BLaER1 treated with 17β-estradiol and CSF1 and Interleukin-3, amounts not matched to agents 10 nM and 100 nM (cell line): ENCODE measurements at regions not wholly inside any gene's neighbourhood (a gene's known extent, or its start where the extent isn't known, plus 50 kb on each side); places are given as distances from the start of the nearest gene placed in this dataset.
"Not testable (repeated sequence)": the region's sequence is repeated elsewhere in the genome, so short reads cannot be mapped to it uniquely, and the experiment has no call there.

Experiments
- H3K27ac ChIP-seq, 11 experiments: shearing (Covaris generic); formaldehyde crosslinking; 2 replicates each; pipeline ENCODE4 v1.8.1; 2022
- H3K27me3 ChIP-seq, 11 experiments: shearing (Covaris generic); formaldehyde crosslinking; 2 replicates each; pipeline ENCODE4 v1.8.1; 2022
- H3K36me3 ChIP-seq, 11 experiments: shearing (Covaris generic); formaldehyde crosslinking; 2 replicates each; pipeline ENCODE4 v1.8.1; 2022
- H3K4me1 ChIP-seq, 10 experiments: shearing (Covaris generic); formaldehyde crosslinking; 2 replicates each; pipeline ENCODE4 v1.8.1; 2022
- H3K4me2 ChIP-seq, 11 experiments: shearing (Covaris generic); formaldehyde crosslinking; 2 replicates each; pipeline ENCODE4 v1.8.1; 2022
- H3K4me3 ChIP-seq, 10 experiments: shearing (Covaris generic); formaldehyde crosslinking; 2 replicates each; pipeline ENCODE4 v1.8.1; 2022
- H3K9ac ChIP-seq, 11 experiments: shearing (Covaris generic); formaldehyde crosslinking; 2 replicates each; pipeline ENCODE4 v1.8.1; 2022
- H3K9me3 ChIP-seq, 11 experiments: shearing (Covaris generic); formaldehyde crosslinking; replicated peaks in 1 of 11; 2 replicates each; pipeline ENCODE4 v1.8.1; 2022
- H4K20me1 ChIP-seq, 11 experiments: shearing (Covaris generic); formaldehyde crosslinking; 2 replicates each; pipeline ENCODE4 v1.8.1; 2022
- Cebpa-rat ChIP-seq, 11 experiments: shearing (Covaris generic); IDR thresholded peaks; 2 replicates each; pipeline ENCODE4 v1.8.1; 2022

- no peak for TF ChIP-seq Cebpa-rat (IDR thresholded peaks at IDR 0.05)
- H3K4me1 ChIP-seq = no peaks in the 10 kb centered on the region
These were observed 518.7 kb downstream of the RWDD3 start for GRCh38 chr1:95752515-95753381.

GRCh38 chr1:95753382-95754016 is 519.5 kb downstream of the RWDD3 start:
- no peaks in the 10 kb centered on the region for H3K27me3 ChIP-seq
- no peaks in the 10 kb centered on the region for H4K20me1 ChIP-seq
- no peak overlapping the region for H3K27ac ChIP-seq
- H3K9ac ChIP-seq = no peak overlapping the region
- peaks cover 34 to 50% (median 40%) of the 10 kb centered on the region in 11 experiments for H3K9me3 ChIP-seq
- no peak for TF ChIP-seq Cebpa-rat (IDR thresholded peaks at IDR 0.05)
- no peak overlapping the region for H3K4me3 ChIP-seq
- H3K4me2 ChIP-seq = no peak overlapping the region
- no peaks in the 10 kb centered on the region for H3K4me1 ChIP-seq
- no peaks in the 10 kb centered on the region for H3K36me3 ChIP-seq

More at GRCh38 chr1:95752515-95753381, 518.7 kb downstream of the RWDD3 start:
- H4K20me1 ChIP-seq = no peaks in the 10 kb centered on the region
- H3K27ac ChIP-seq = no peak overlapping the region
- H3K36me3 ChIP-seq = no peaks in the 10 kb centered on the region
- no peak overlapping the region for H3K9ac ChIP-seq
- no peak overlapping the region for H3K4me3 ChIP-seq
- H3K27me3 ChIP-seq = no peaks in the 10 kb centered on the region
- H3K9me3 ChIP-seq = peaks cover 34 to 50% (median 40%) of the 10 kb centered on the region in 11 experiments
- no peak overlapping the region for H3K4me2 ChIP-seq

DNA sequence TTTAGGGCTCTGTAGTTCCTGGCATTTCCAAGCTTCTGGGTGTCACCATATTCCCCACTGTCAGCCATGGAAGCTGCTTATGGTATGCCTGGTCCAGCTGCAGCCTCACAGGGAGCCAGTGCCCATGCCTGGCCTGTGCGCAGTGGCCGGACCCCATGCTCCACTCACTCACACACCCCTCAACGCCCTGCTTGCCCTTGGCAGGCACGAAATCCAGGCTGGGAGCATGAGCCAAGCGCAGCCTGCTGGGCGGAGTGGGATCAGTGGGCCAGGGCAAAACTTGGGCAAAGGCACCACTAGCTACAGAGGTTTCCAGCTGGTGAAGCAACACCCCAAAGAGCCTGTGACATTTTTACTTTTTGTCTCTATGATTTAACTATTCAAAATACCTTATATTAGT is 520.4 kb downstream of the RWDD3 start:
- H3K27ac ChIP-seq = no peak overlapping the region
- no peak overlapping the region for H3K9ac ChIP-seq
- TF ChIP-seq Cebpa-rat (IDR thresholded peaks at IDR 0.05) = no peak
- no peaks in the 10 kb centered on the region for H3K36me3 ChIP-seq
- peaks cover 34 to 50% (median 40%) of the 10 kb centered on the region in 11 experiments for H3K9me3 ChIP-seq
- H3K27me3 ChIP-seq = no peaks in the 10 kb centered on the region
- no peak overlapping the region for H3K4me3 ChIP-seq
- no peak overlapping the region for H3K4me2 ChIP-seq
- no peaks in the 10 kb centered on the region for H3K4me1 ChIP-seq
- no peaks in the 10 kb centered on the region for H4K20me1 ChIP-seq

DNA sequence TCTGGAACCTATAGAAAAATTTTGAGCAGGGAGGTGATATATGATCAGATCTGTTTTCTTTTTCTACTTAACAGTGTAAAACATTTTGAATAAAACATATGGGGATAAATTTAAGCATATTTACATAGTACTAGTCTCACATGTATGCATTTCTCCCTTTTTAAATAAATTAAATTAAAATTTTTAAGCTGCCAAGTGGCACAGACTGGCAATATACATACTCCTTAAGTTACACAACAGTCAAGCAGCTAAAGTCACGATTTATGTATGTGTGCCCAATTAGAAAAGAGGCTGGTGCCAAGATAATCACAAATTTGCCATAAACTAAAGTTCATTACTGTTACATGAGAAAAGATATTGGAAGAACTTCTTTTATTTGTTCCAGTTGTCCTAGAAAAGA is 532.0 kb downstream of the RWDD3 start:
- TF ChIP-seq Cebpa-rat (IDR thresholded peaks at IDR 0.05) = no peak
- H4K20me1 ChIP-seq = no peaks in the 10 kb centered on the region
- H3K4me2 ChIP-seq = no peak overlapping the region
- H3K27ac ChIP-seq = no peak overlapping the region
- no peaks in the 10 kb centered on the region for H3K36me3 ChIP-seq
- peaks cover 6 to 17% (median 13%) of the 10 kb centered on the region in 11 experiments; a peak in 20 of 22 replicates for H3K9me3 ChIP-seq
- no peaks in the 10 kb centered on the region for H3K4me1 ChIP-seq
- no peak overlapping the region for H3K9ac ChIP-seq
- no peak overlapping the region for H3K4me3 ChIP-seq
- no peaks in the 10 kb centered on the region for H3K27me3 ChIP-seq

DNA sequence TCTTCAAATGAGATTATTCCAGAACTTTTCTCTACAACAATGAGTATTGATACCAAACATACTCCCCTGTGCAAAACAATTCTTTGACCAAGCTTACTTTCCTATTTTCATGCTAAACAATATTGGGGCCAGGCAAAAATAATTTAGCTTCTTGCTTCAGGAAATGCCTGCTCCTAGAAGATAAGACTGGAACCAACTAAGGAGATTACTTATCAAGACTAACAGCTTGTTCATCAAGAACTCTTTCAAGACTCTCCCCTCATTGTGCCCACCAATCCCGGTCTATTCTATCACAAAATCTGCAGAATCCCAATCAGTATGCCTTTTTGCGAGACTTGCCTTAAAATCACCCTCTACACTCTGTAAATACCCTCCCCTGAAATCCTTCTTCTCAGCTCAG is 536.6 kb downstream of the RWDD3 start:
- TF ChIP-seq Cebpa-rat (IDR thresholded peaks at IDR 0.05) = no peak
- Histone ChIP-seq H3K27ac (no peak overlapping the region), H4K20me1 (no peaks in the 10 kb centered on the region), H3K9ac (no peak overlapping the region), H3K4me2 (no peak overlapping the region), H3K4me3 (no peak overlapping the region), H3K36me3 (no peaks in the 10 kb centered on the region), H3K9me3 (no peaks in the 10 kb centered on the region), H3K4me1 (no peaks in the 10 kb centered on the region), H3K27me3 (no peaks in the 10 kb centered on the region)

- H3K4me2 ChIP-seq = no peak overlapping the region
- no peaks in the 10 kb centered on the region for H3K27me3 ChIP-seq
- H3K9me3 ChIP-seq = no peaks in the 10 kb centered on the region
- no peaks in the 10 kb centered on the region for H3K4me1 ChIP-seq
- no peak overlapping the region for H3K9ac ChIP-seq
- H3K36me3 ChIP-seq = no peaks in the 10 kb centered on the region
- no peak overlapping the region for H3K27ac ChIP-seq
- no peaks in the 10 kb centered on the region for H4K20me1 ChIP-seq
- TF ChIP-seq Cebpa-rat (IDR thresholded peaks at IDR 0.05) = no peak
- no peak overlapping the region for H3K4me3 ChIP-seq
These were observed 544.2 kb downstream of the RWDD3 start for GRCh38 chr1:95778217-95778616.

GRCh38 chr1:95780836-95781235 is 546.8 kb downstream of the RWDD3 start:
- Histone ChIP-seq H3K9me3 (no peaks in the 10 kb centered on the region), H3K27me3 (no peaks in the 10 kb centered on the region), H3K4me3 (no peak overlapping the region), H3K4me1 (no peaks in the 10 kb centered on the region), H3K4me2 (no peak overlapping the region), H3K9ac (no peak overlapping the region), H4K20me1 (no peaks in the 10 kb centered on the region), H3K27ac (no peak overlapping the region), H3K36me3 (no peaks in the 10 kb centered on the region)
- TF ChIP-seq Cebpa-rat (IDR thresholded peaks at IDR 0.05) = no peak

- Histone ChIP-seq H3K9ac (no peak overlapping the region), H3K4me2 (no peak overlapping the region), H3K4me1 (no peaks in the 10 kb centered on the region), H3K27ac (no peak overlapping the region), H4K20me1 (no peaks in the 10 kb centered on the region), H3K36me3 (no peaks in the 10 kb centered on the region), H3K9me3 (no peaks in the 10 kb centered on the region), H3K27me3 (no peaks in the 10 kb centered on the region), H3K4me3 (no peak overlapping the region)
- TF ChIP-seq Cebpa-rat (IDR thresholded peaks at IDR 0.05) = no peak
These were observed 556.1 kb downstream of the RWDD3 start for GRCh38 chr1:95790136-95790535.

DNA sequence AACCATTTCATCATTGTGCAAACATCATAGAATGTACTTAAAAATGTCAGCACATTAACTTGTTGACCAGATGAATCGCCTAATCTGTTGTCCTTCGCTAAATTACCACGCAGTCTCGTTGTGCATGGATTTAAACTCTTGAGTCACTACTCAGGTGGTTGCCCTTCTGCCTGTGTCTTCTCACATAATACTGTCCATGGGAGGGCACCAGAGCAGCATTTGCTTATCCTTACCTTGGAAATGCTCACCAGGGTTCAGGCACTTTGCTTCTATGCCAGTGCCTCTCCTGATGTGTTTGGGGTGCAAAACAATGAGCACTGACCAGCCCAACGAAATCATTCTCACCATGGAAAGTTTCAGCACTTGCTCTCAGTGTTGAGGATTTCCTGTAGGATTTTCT is 559.9 kb downstream of the RWDD3 start:
- Histone ChIP-seq H3K9me3 (no peaks in the 10 kb centered on the region; a peak in 1 of 22 replicates), H3K27ac (no peak overlapping the region), H4K20me1 (no peaks in the 10 kb centered on the region), H3K4me2 (no peak overlapping the region), H3K4me3 (no peak overlapping the region), H3K36me3 (no peaks in the 10 kb centered on the region), H3K9ac (no peak overlapping the region), H3K4me1 (no peaks in the 10 kb centered on the region), H3K27me3 (no peaks in the 10 kb centered on the region)
- TF ChIP-seq Cebpa-rat (IDR thresholded peaks at IDR 0.05) = no peak

GRCh38 chr1:95797761-95798160 is 563.8 kb downstream of the RWDD3 start:
- H3K4me3 ChIP-seq, H3K4me2 ChIP-seq, H3K4me1 ChIP-seq, H4K20me1 ChIP-seq, H3K9ac ChIP-seq, H3K36me3 ChIP-seq, H3K9me3 ChIP-seq, H3K27me3 ChIP-seq, H3K27ac ChIP-seq: not testable (repeated sequence)
